GM10248 (cell line): ENCODE measurements at regions not wholly inside any gene's neighbourhood (a gene's known extent, or its start where the extent isn't known, plus 50 kb on each side); places are given as distances from the start of the nearest gene placed in this dataset.

Source experiments
- CTCF ChIA-PET: fragments of 300-600 bp; sonication (Branson Sonifier 250); formaldehyde crosslinking; extraction: SDS; loops from one replicate; lab custom pipeline; 2021; ENCODE audit warnings: antibody characterized with exemption; lab: Yijun Ruan, JAX
- POLR2A ChIA-PET: fragments of 350-650 bp; sonication (Branson Sonifier 250); formaldehyde crosslinking; extraction: SDS; loops from one replicate; lab custom pipeline; 2020; ENCODE audit warnings: antibody characterized with exemption; lab: Yijun Ruan, JAX
- DNase-seq: peaks from one replicate; pipeline ENCODE4 v3.0.0; 2012; ENCODE audit errors: extremely low spot score
- CTCF ChIP-seq: IDR thresholded peaks from 2 replicates; pipeline ENCODE4 v1.5.1; 2012; ENCODE audit warnings: mild to moderate bottlenecking, low read depth; ENCODE audit errors: extremely low read depth, missing control alignments, control extremely low read depth

- CTCF ChIA-PET = interaction anchor here (1.0 to 1.7 kb wide), 3 partner anchors 12 to 36 kb away, joined by 3 to 7 read pairs (median 4); no protein-coding TSS in a partner anchor
- no peak for TF ChIP-seq CTCF
- POLR2A ChIA-PET = no interaction called here
- DNase-seq = no peak
Observed at GRCh38 chr6:142550310-142551063, 248.7 kb downstream of the ADGRG6 start.

- ChIA-PET POLR2A (no interaction called here), CTCF (interaction anchor here (1.0 to 1.7 kb wide), 3 partner anchors 13 to 35 kb away, joined by 3 to 7 read pairs (median 4); no protein-coding TSS in a partner anchor)
- DNase-seq = no peak
- TF ChIP-seq CTCF = no peak
Observed at GRCh38 chr6:142551274-142551811, 249.5 kb downstream of the ADGRG6 start.

GRCh38 chr6:142558786-142559185 lies 257.0 kb downstream of the ADGRG6 start:
- TF ChIP-seq CTCF = no peak
- no peak for DNase-seq
- ChIA-PET CTCF (interaction anchor here (1.0 to 1.8 kb wide), 4 partner anchors 7 to 12 kb away, joined by 3 to 7 read pairs (median 5); no protein-coding TSS in a partner anchor), POLR2A (no interaction called here)

GRCh38 chr6:142561511-142562265 lies 259.9 kb downstream of the ADGRG6 start:
- ChIA-PET POLR2A (no interaction called here), CTCF (no interaction called here)
- TF ChIP-seq CTCF = no peak
- no peak for DNase-seq

GRCh38 chr6:142562865-142563264 lies 261.1 kb downstream of the ADGRG6 start:
- CTCF ChIA-PET = no interaction called here
- no peak for DNase-seq
- POLR2A ChIA-PET = no interaction called here
- no peak for TF ChIP-seq CTCF
